ENCODE measurements at regions not wholly inside any gene's neighbourhood (a gene's known extent, or its start where the extent isn't known, plus 50 kb on each side); places are given as distances from the start of the nearest gene placed in this dataset.

- Histone ChIP-seq H4K20me1 (ENCODE audit: insufficient read depth) (no peaks in the 10 kb centered on the region), H3K9ac (no peak overlapping the region), H3K4me3 (IDR thresholded peaks at IDR 0.05; ENCODE audit: insufficient read depth, low read depth, low read length) (no peak overlapping the region), H3K36me3 (ENCODE audit: insufficient read depth) (no peaks in the 10 kb centered on the region), H3K4me1 (ENCODE audit: low read depth, poor library complexity, severe bottlenecking) (no peaks in the 10 kb centered on the region), H3K27ac (no peak overlapping the region), H2AFZ (ENCODE audit: low read depth) (no peak overlapping the region), H3K4me2 (no peak overlapping the region), H3K79me2 (ENCODE audit: insufficient read depth, low read depth) (no peaks in the 10 kb centered on the region), H3K27me3 (ENCODE audit: insufficient read depth, low read depth) (no peaks in the 10 kb centered on the region)
- TF ChIP-seq CTCF (conservative IDR thresholded peaks at IDR 0.05; ENCODE audit: low read depth, low read length): no peak
Observed at GRCh38 chr3:115500795-115501194, 122.5 kb upstream of the GAP43 start.

GRCh38 chr3:115502128-115502527 is 121.2 kb upstream of the GAP43 start:
- Histone ChIP-seq H3K4me1 (ENCODE audit: low read depth, poor library complexity, severe bottlenecking) (no peaks in the 10 kb centered on the region), H3K79me2 (ENCODE audit: insufficient read depth, low read depth) (no peaks in the 10 kb centered on the region), H4K20me1 (ENCODE audit: insufficient read depth) (no peaks in the 10 kb centered on the region), H3K27me3 (ENCODE audit: insufficient read depth, low read depth) (no peaks in the 10 kb centered on the region), H3K36me3 (ENCODE audit: insufficient read depth) (no peaks in the 10 kb centered on the region), H3K27ac (no peak overlapping the region), H3K9ac (no peak overlapping the region), H2AFZ (ENCODE audit: low read depth) (no peak overlapping the region), H3K4me2 (no peak overlapping the region), H3K4me3 (IDR thresholded peaks at IDR 0.05; ENCODE audit: insufficient read depth, low read depth, low read length) (no peak overlapping the region)
- no peak for TF ChIP-seq CTCF (conservative IDR thresholded peaks at IDR 0.05; ENCODE audit: low read depth, low read length)

GRCh38 chr3:115503394-115503793 is 119.9 kb upstream of the GAP43 start:
- Histone ChIP-seq H2AFZ (ENCODE audit: low read depth) (no peak overlapping the region), H4K20me1 (ENCODE audit: insufficient read depth) (no peaks in the 10 kb centered on the region), H3K36me3 (ENCODE audit: insufficient read depth) (no peaks in the 10 kb centered on the region), H3K9ac (no peak overlapping the region), H3K4me3 (IDR thresholded peaks at IDR 0.05; ENCODE audit: insufficient read depth, low read depth, low read length) (no peak overlapping the region), H3K79me2 (ENCODE audit: insufficient read depth, low read depth) (no peaks in the 10 kb centered on the region), H3K27me3 (ENCODE audit: insufficient read depth, low read depth) (no peaks in the 10 kb centered on the region), H3K4me2 (no peak overlapping the region), H3K27ac (no peak overlapping the region), H3K4me1 (ENCODE audit: low read depth, poor library complexity, severe bottlenecking) (no peaks in the 10 kb centered on the region)
- TF ChIP-seq CTCF (conservative IDR thresholded peaks at IDR 0.05; ENCODE audit: low read depth, low read length): no peak

- Histone ChIP-seq H3K9ac (no peak overlapping the region), H3K79me2 (ENCODE audit: insufficient read depth, low read depth) (no peaks in the 10 kb centered on the region), H3K36me3 (ENCODE audit: insufficient read depth) (no peaks in the 10 kb centered on the region), H3K4me1 (ENCODE audit: low read depth, poor library complexity, severe bottlenecking) (no peaks in the 10 kb centered on the region), H3K4me3 (IDR thresholded peaks at IDR 0.05; ENCODE audit: insufficient read depth, low read depth, low read length) (no peak overlapping the region), H3K4me2 (no peak overlapping the region), H3K27ac (no peak overlapping the region), H2AFZ (ENCODE audit: low read depth) (no peak overlapping the region), H3K27me3 (ENCODE audit: insufficient read depth, low read depth) (no peaks in the 10 kb centered on the region), H4K20me1 (ENCODE audit: insufficient read depth) (no peaks in the 10 kb centered on the region)
- TF ChIP-seq CTCF (conservative IDR thresholded peaks at IDR 0.05; ENCODE audit: low read depth, low read length): no peak
Observed at GRCh38 chr3:115508562-115508961, 114.7 kb upstream of the GAP43 start.
